ENCODE measurements at regions not wholly inside any gene's neighbourhood (a gene's known extent, or its start where the extent isn't known, plus 50 kb on each side); places are given as distances from the start of the nearest gene placed in this dataset.

DNA sequence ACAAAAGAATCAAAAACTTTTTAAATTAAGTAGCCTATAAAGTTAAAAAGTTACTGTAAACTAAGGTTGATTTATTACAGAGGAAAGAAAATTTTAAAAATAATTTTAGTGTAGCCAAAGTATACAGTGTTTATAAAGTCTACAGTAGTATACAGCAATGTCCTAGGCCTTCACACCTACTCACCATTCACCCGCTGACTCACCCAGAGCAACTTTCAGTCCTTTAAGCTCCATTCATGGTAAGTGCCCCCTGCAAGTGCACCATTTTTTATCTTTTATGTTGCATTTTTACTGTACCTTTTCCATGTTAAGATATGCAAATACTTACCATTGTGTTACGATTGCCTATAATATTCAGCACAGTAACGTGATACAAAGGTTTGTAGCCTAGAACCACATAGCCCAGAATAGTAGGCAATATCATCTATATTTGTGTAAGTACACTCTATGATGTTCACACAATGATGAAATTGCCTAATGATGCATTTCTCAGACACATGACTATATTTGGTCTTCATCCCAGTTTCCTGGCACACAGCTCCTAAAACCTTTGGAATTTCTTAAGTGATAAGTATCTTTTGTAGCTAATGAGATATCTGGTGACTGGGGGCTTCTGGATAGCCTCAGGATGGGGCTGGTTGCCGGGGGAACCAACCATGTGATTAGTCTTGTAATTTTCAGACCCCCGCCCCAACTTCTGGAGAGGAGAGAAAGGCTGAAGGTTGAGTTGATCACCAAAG is 111.0 kb downstream of the MRPL14 start:
- TF ChIP-seq, protein P1, sequence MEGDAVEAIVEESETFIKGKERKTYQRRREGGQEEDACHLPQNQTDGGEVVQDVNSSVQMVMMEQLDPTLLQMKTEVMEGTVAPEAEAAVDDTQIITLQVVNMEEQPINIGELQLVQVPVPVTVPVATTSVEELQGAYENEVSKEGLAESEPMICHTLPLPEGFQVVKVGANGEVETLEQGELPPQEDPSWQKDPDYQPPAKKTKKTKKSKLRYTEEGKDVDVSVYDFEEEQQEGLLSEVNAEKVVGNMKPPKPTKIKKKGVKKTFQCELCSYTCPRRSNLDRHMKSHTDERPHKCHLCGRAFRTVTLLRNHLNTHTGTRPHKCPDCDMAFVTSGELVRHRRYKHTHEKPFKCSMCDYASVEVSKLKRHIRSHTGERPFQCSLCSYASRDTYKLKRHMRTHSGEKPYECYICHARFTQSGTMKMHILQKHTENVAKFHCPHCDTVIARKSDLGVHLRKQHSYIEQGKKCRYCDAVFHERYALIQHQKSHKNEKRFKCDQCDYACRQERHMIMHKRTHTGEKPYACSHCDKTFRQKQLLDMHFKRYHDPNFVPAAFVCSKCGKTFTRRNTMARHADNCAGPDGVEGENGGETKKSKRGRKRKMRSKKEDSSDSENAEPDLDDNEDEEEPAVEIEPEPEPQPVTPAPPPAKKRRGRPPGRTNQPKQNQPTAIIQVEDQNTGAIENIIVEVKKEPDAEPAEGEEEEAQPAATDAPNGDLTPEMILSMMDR (IDR thresholded peaks at IDR 0.05), result no peak
- TF ChIP-seq, protein P2, sequence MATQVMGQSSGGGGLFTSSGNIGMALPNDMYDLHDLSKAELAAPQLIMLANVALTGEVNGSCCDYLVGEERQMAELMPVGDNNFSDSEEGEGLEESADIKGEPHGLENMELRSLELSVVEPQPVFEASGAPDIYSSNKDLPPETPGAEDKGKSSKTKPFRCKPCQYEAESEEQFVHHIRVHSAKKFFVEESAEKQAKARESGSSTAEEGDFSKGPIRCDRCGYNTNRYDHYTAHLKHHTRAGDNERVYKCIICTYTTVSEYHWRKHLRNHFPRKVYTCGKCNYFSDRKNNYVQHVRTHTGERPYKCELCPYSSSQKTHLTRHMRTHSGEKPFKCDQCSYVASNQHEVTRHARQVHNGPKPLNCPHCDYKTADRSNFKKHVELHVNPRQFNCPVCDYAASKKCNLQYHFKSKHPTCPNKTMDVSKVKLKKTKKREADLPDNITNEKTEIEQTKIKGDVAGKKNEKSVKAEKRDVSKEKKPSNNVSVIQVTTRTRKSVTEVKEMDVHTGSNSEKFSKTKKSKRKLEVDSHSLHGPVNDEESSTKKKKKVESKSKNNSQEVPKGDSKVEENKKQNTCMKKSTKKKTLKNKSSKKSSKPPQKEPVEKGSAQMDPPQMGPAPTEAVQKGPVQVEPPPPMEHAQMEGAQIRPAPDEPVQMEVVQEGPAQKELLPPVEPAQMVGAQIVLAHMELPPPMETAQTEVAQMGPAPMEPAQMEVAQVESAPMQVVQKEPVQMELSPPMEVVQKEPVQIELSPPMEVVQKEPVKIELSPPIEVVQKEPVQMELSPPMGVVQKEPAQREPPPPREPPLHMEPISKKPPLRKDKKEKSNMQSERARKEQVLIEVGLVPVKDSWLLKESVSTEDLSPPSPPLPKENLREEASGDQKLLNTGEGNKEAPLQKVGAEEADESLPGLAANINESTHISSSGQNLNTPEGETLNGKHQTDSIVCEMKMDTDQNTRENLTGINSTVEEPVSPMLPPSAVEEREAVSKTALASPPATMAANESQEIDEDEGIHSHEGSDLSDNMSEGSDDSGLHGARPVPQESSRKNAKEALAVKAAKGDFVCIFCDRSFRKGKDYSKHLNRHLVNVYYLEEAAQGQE (IDR thresholded peaks at IDR 0.05; ENCODE audit: insufficient read depth in 1 of 2, low read depth in 2 of 2, low read length in 1 of 2), result no peak

Measured in Panc1 (cell line).